B cell (primary cell): ENCODE measurements at regions not wholly inside any gene's neighbourhood (a gene's known extent, or its start where the extent isn't known, plus 50 kb on each side); places are given as distances from the start of the nearest gene placed in this dataset.
A peak's percentile ranks its signal among the peaks of the same experiment; 100 is the strongest.

Source experiments
- ATAC-seq: fragments of 200-7000 bp; cut with Tn5 transposase; one replicate; pipeline ENCODE4 v1.10.0; 2021; ENCODE audit warnings: low read depth, mild to moderate bottlenecking, moderate number of reproducible peaks, moderate library complexity
- CTCF ChIA-PET: fragments of 350-600 bp; sonication (Branson Sonifier 250); formaldehyde crosslinking; loops from one replicate; lab custom pipeline; 2021; ENCODE audit warnings: antibody characterized with exemption, inconsistent platforms; lab: Charles Lee
- POLR2A ChIA-PET: fragments of 350-600 bp; sonication (Branson Sonifier 250); formaldehyde crosslinking; loops from one replicate; lab custom pipeline; 2021; ENCODE audit warnings: antibody characterized with exemption; lab: Charles Lee
- DNase-seq: peaks from one replicate; pipeline ENCODE4 v3.0.0; 2013
- H2AFZ ChIP-seq: 2 replicates; pipeline ENCODE4 v1.6.1; 2012; ENCODE audit warnings: mild to moderate bottlenecking, low read depth, low read length; ENCODE audit not compliant: insufficient read depth, poor library complexity, severe bottlenecking
- H3K27ac ChIP-seq, 2 donors: 1 replicate in 1 of 2; 2 replicates in 1 of 2; pipeline ENCODE4 v1.5.1; 2012 to 2013; ENCODE audit warnings: low read length in 2 of 2, mild to moderate bottlenecking in 2 of 2, moderate library complexity in 1 of 2
- H3K27me3 ChIP-seq, 4 experiments: fragments of 200-600 bp in 1 of 4; sonication (generic) in 1 of 4; replicated peaks in 1 of 4; 1 replicate in 2 of 4; 2 replicates in 2 of 4; pipeline versions ENCODE4 v1.6.1 to v1.7.0; 2013 to 2016; ENCODE audit warnings: low read length in 3 of 4, mild to moderate bottlenecking in 2 of 4, mixed read lengths in 1 of 4, moderate library complexity in 1 of 4; ENCODE audit not compliant: insufficient read depth in 4 of 4, control insufficient read depth in 3 of 4; ENCODE audit errors: control extremely low read depth in 1 of 4
- H3K36me3 ChIP-seq, 2 experiments: replicated peaks in 1 of 2; 1 replicate in 1 of 2; 2 replicates in 1 of 2; pipeline versions ENCODE4 v1.6.1 to v1.7.1; 2013; ENCODE audit warnings: low read length in 1 of 2; ENCODE audit not compliant: insufficient read depth in 2 of 2, control insufficient read depth in 1 of 2; ENCODE audit errors: control extremely low read depth in 1 of 2, extremely low read depth in 1 of 2
- H3K4me1 ChIP-seq, 2 donors: fragments of 200-600 bp in 1 of 2; sonication (generic) in 1 of 2; 1 replicate in 1 of 2; 2 replicates in 1 of 2; pipeline versions ENCODE4 v1.5.1 to v1.6.1; 2013 to 2017; ENCODE audit warnings: low read length in 2 of 2; ENCODE audit not compliant: control insufficient read depth in 2 of 2, insufficient read depth in 2 of 2
- H3K4me2 ChIP-seq: replicated peaks from 2 replicates; pipeline ENCODE3; 2012; ENCODE audit warnings: mild to moderate bottlenecking, low read depth, low read length; ENCODE audit not compliant: poor library complexity, severe bottlenecking
- H3K4me3 ChIP-seq, 5 experiments: fragments of 200-600 bp in 1 of 5; sonication (generic) in 1 of 5; 1 replicate in 3 of 5; 2 replicates in 2 of 5; pipeline versions ENCODE4 v1.5.1 to v1.7.0; 2011 to 2016; ENCODE audit warnings: low read length in 4 of 5, mild to moderate bottlenecking in 4 of 5, low read depth in 2 of 5, control low read depth in 1 of 5, moderate library complexity in 1 of 5; ENCODE audit not compliant: insufficient read depth in 1 of 5; ENCODE audit errors: control extremely low read depth in 1 of 5, extremely low read depth in 1 of 5
- H3K79me2 ChIP-seq: fragments of 200-600 bp; sonication (generic); one replicate; pipeline ENCODE4 v1.6.0; 2016; ENCODE audit warnings: low read length; ENCODE audit not compliant: control insufficient read depth, insufficient read depth
- H3K9ac ChIP-seq: fragments of 200-600 bp; sonication (generic); 2 replicates; pipeline ENCODE4 v1.6.1; 2017; ENCODE audit warnings: mild to moderate bottlenecking, low read length, moderate library complexity
- H3K9me3 ChIP-seq, 3 donors: one replicate each; pipeline versions ENCODE4 v1.6.1 to v1.7.1; 2013; ENCODE audit warnings: low read length in 2 of 3; ENCODE audit not compliant: control insufficient read depth in 2 of 3, insufficient read depth in 1 of 3; ENCODE audit errors: control extremely low read depth in 1 of 3
- H4K20me1 ChIP-seq: 2 replicates; pipeline ENCODE4 v1.6.0; 2012; ENCODE audit warnings: mild to moderate bottlenecking, low read length; ENCODE audit not compliant: insufficient read depth, control insufficient read depth, poor library complexity, severe bottlenecking
- H3K27ac Mint-ChIP-seq: one replicate; pipeline ENCODE4 v1.8.0; 2021; ENCODE audit warnings: mixed read lengths
- H3K27me3 Mint-ChIP-seq: one replicate; pipeline ENCODE4 v1.8.0; 2021; ENCODE audit warnings: mixed read lengths
- H3K4me1 Mint-ChIP-seq: one replicate; pipeline ENCODE4 v1.8.0; 2021; ENCODE audit warnings: mixed read lengths
- H3K4me3 Mint-ChIP-seq: one replicate; pipeline ENCODE4 v1.8.0; 2021; ENCODE audit warnings: mixed read lengths
- H3K9me3 Mint-ChIP-seq: one replicate; pipeline ENCODE4 v1.8.0; 2022; ENCODE audit warnings: mixed read lengths; ENCODE audit not compliant: insufficient read depth
- EZH2 ChIP-seq: IDR thresholded peaks from 2 replicates; pipeline ENCODE4 v1.6.1; 2012; ENCODE audit warnings: borderline replicate concordance, low read depth, mild to moderate bottlenecking, moderate library complexity, low read length; ENCODE audit not compliant: insufficient read depth, poor library complexity, severe bottlenecking
- WGBS: methylation state at CpG from one replicate; pipeline ENCODE4 v1.1.5; 2013; ENCODE audit warnings: missing lambda C conversion rate; ENCODE audit not compliant: insufficient coverage; 5-methylcytosine and 5-hydroxymethylcytosine counted together
- intact Hi-C: fragments of 100-400 bp; cut with micrococcal nuclease; formaldehyde crosslinking; loops from one replicate; pipeline ENCODE4 v1.10.0; 2022
- TF ChIP-seq, protein P1 (sequence below): fragments of 200-600 bp; IDR thresholded peaks from one replicate; pipeline ENCODE4 v1.8.0; 2022; ENCODE audit warnings: antibody characterized with exemption, mild to moderate bottlenecking

DNA sequence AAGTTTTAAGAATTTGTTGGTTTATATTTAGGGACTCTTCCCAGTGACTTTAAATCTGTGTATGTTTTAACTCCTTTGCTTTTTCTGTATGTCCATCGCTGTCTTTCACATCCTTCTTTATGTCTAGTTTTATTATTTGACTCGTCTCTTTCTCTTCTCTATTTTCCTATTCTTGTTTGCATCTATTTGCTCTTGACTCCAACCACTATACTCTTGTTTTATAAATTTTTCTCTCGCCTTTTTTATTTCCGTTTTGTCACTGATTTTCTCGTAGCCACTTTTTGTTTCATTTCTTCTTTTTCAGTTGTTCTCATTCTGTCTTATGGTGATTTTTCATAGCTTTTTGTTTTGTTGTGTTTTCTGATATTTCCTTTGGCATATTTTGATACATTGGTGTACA, 170.5 kb upstream of the NETO1 start:
- H3K27ac ChIP-seq: peak overlapping the region; percentile 26 to 68
- H3K4me2 ChIP-seq: peak overlapping the region; percentile 60
- Mint-ChIP-seq H3K27me3 (no peaks in the 10 kb centered on the region), H3K27ac (peak overlapping the region; percentile 69), H3K4me1 (peaks cover 36% of the 10 kb centered on the region), H3K4me3 (peak overlapping the region; percentile 52), H3K9me3 (peaks cover 6% of the 10 kb centered on the region)
- H3K9me3 ChIP-seq: no peaks in the 10 kb centered on the region
- peaks cover 10 to 21% of the 10 kb centered on the region in 2 donors for H3K4me1 ChIP-seq
- ATAC-seq (no peak), DNase-seq (peak; percentile 20)
- H2AFZ ChIP-seq: no peak overlapping the region
- no peaks in the 10 kb centered on the region for H3K79me2 ChIP-seq
- ChIA-PET CTCF (no interaction called here), POLR2A (no interaction called here)
- WGBS: no CpG with 5 or more reads among the region's 5 CpGs
- H3K36me3 ChIP-seq: no peaks in the 10 kb centered on the region
- TF ChIP-seq, protein P1, sequence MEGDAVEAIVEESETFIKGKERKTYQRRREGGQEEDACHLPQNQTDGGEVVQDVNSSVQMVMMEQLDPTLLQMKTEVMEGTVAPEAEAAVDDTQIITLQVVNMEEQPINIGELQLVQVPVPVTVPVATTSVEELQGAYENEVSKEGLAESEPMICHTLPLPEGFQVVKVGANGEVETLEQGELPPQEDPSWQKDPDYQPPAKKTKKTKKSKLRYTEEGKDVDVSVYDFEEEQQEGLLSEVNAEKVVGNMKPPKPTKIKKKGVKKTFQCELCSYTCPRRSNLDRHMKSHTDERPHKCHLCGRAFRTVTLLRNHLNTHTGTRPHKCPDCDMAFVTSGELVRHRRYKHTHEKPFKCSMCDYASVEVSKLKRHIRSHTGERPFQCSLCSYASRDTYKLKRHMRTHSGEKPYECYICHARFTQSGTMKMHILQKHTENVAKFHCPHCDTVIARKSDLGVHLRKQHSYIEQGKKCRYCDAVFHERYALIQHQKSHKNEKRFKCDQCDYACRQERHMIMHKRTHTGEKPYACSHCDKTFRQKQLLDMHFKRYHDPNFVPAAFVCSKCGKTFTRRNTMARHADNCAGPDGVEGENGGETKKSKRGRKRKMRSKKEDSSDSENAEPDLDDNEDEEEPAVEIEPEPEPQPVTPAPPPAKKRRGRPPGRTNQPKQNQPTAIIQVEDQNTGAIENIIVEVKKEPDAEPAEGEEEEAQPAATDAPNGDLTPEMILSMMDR: no peak
- TF ChIP-seq EZH2: no peak
- no peaks in the 10 kb centered on the region for H3K27me3 ChIP-seq
- no peaks in the 10 kb centered on the region for H4K20me1 ChIP-seq
- H3K9ac ChIP-seq: peak overlapping the region; percentile 37
- H3K4me3 ChIP-seq: peak overlapping the region in 1 of 5 experiments; percentile 33
- intact Hi-C loops: no loop called here

DNA sequence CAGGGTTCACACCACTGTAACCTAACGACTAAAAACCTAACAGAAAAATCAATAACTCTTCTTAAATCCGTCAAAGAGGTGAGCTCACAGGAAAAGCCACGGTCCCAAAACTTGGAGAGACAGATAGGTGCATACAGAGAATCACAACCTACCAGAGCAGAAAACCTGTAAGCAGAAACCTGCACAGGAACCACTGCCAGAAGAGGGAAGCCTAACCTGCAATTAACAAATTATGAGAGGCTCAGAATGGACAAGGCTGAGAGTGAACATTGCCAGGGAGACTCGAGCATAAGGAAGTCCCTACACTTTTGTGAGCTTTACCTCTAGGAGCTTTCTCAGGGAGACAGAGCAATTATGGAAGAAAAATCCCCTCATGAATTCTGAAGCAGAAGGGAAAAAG, 156.2 kb upstream of the NETO1 start:
- no peak overlapping the region for H3K4me2 ChIP-seq
- WGBS: 59% methylated on average over 3 of the region's 4 CpGs
- no peaks in the 10 kb centered on the region for H3K27me3 ChIP-seq
- no peak for DNase-seq
- no peak for ATAC-seq
- no peak overlapping the region for H3K9ac ChIP-seq
- Mint-ChIP-seq H3K9me3 (peaks cover 5% of the 10 kb centered on the region), H3K4me1 (peaks cover 18% of the 10 kb centered on the region), H3K27ac (no peak overlapping the region), H3K27me3 (no peaks in the 10 kb centered on the region), H3K4me3 (no peak overlapping the region)
- H2AFZ ChIP-seq: peak overlapping the region; percentile 24
- no peaks in the 10 kb centered on the region for H3K79me2 ChIP-seq
- ChIA-PET CTCF (no interaction called here), POLR2A (no interaction called here)
- peaks cover 3 to 4% of the 10 kb centered on the region in 2 donors for H3K4me1 ChIP-seq
- no peaks in the 10 kb centered on the region for H4K20me1 ChIP-seq
- H3K27ac ChIP-seq: no peak overlapping the region
- H3K4me3 ChIP-seq: no peak overlapping the region
- intact Hi-C loops: no loop called here
- TF ChIP-seq, protein P1: no peak
- H3K9me3 ChIP-seq: peaks cover under 1 to 17% (median 4%) of the 10 kb centered on the region in 3 donors
- no peaks in the 10 kb centered on the region for H3K36me3 ChIP-seq
